WERI-Rb-1 (cell line): ENCODE measurements at regions not wholly inside any gene's neighbourhood (a gene's known extent, or its start where the extent isn't known, plus 50 kb on each side); places are given as distances from the start of the nearest gene placed in this dataset.

Source experiments
- DNase-seq: peaks from one replicate; pipeline ENCODE4 v3.0.0-alpha.2; 2020
- H3K27ac ChIP-seq: fragments of 250-450 bp; sonication (Bioruptor Pico); 2 replicates; pipeline ENCODE4 v1.5.1; 2020; ENCODE audit warnings: mild to moderate bottlenecking, moderate library complexity
- H3K27me3 ChIP-seq: fragments of 250-450 bp; sonication (Bioruptor Pico); 2 replicates; pipeline ENCODE4 v1.5.1; 2021; ENCODE audit warnings: mild to moderate bottlenecking, low read depth, moderate library complexity; ENCODE audit not compliant: insufficient read depth, severe bottlenecking
- H3K36me3 ChIP-seq: fragments of 250-450 bp; sonication (Bioruptor Pico); 2 replicates; pipeline ENCODE4 v1.5.1; 2020; ENCODE audit warnings: mild to moderate bottlenecking, moderate library complexity
- H3K4me3 ChIP-seq: 2 replicates; pipeline ENCODE4 v1.5.1; 2011; ENCODE audit warnings: low read depth, mild to moderate bottlenecking, control low read depth, low read length
- H3K9me3 ChIP-seq: fragments of 250-450 bp; sonication (Bioruptor Pico); 2 replicates; pipeline ENCODE4 v1.5.1; 2021; ENCODE audit warnings: mild to moderate bottlenecking, moderate library complexity; ENCODE audit not compliant: severe bottlenecking
- CTCF ChIP-seq: IDR thresholded peaks from 2 replicates; pipeline ENCODE4 v1.5.1; 2011; ENCODE audit warnings: low read depth, mild to moderate bottlenecking, control low read depth, inconsistent platforms, low read length

- Histone ChIP-seq H3K9me3 (no peaks in the 10 kb centered on the region), H3K27ac (no peak overlapping the region), H3K36me3 (no peaks in the 10 kb centered on the region), H3K27me3 (no peaks in the 10 kb centered on the region), H3K4me3 (no peak overlapping the region)
- no peak for DNase-seq
- no peak for TF ChIP-seq CTCF
Observed at GRCh38 chr5:17918373-17919104, 284.3 kb downstream of the TAF11L14 start.

GRCh38 chr5:17925276-17925675 is 291.0 kb downstream of the TAF11L14 start:
- Histone ChIP-seq H3K9me3 (no peaks in the 10 kb centered on the region), H3K4me3 (no peak overlapping the region), H3K36me3 (no peaks in the 10 kb centered on the region), H3K27ac (no peak overlapping the region), H3K27me3 (no peaks in the 10 kb centered on the region)
- TF ChIP-seq CTCF = no peak
- DNase-seq = no peak

GRCh38 chr5:17928581-17928981 is 294.3 kb downstream of the TAF11L14 start:
- H3K27ac ChIP-seq = no peak overlapping the region
- TF ChIP-seq CTCF = no peak
- no peak for DNase-seq
- H3K27me3 ChIP-seq = no peaks in the 10 kb centered on the region
- peaks cover 6% of the 10 kb centered on the region for H3K9me3 ChIP-seq
- H3K36me3 ChIP-seq = no peaks in the 10 kb centered on the region
- no peak overlapping the region for H3K4me3 ChIP-seq

GRCh38 chr5:17929171-17929570 is 294.9 kb downstream of the TAF11L14 start:
- Histone ChIP-seq H3K27ac (no peak overlapping the region), H3K36me3 (no peaks in the 10 kb centered on the region), H3K27me3 (no peaks in the 10 kb centered on the region), H3K4me3 (no peak overlapping the region), H3K9me3 (peaks cover 10% of the 10 kb centered on the region)
- no peak for DNase-seq
- no peak for TF ChIP-seq CTCF

- Histone ChIP-seq H3K4me3 (no peak overlapping the region), H3K27ac (no peak overlapping the region), H3K9me3 (peaks cover 15% of the 10 kb centered on the region), H3K36me3 (no peaks in the 10 kb centered on the region), H3K27me3 (no peaks in the 10 kb centered on the region)
- DNase-seq = no peak
- no peak for TF ChIP-seq CTCF
Observed at GRCh38 chr5:17930346-17930745, 296.1 kb downstream of the TAF11L14 start.

GRCh38 chr5:17944046-17944445 is 309.8 kb downstream of the TAF11L14 start:
- Histone ChIP-seq H3K4me3 (no peak overlapping the region), H3K27me3 (no peaks in the 10 kb centered on the region), H3K36me3 (no peaks in the 10 kb centered on the region), H3K27ac (no peak overlapping the region), H3K9me3 (no peaks in the 10 kb centered on the region)
- DNase-seq = no peak
- TF ChIP-seq CTCF = no peak
